Stimulated activated CD4-positive, alpha-beta T cell treated with anti-CD3 and anti-CD28 coated beads, Interleukin-12 subunit alpha, Interleukin-12 subunit beta, amount 100 ng/mL, for 48 hours (primary cell): ENCODE measurements at regions not wholly inside any gene's neighbourhood (a gene's known extent, or its start where the extent isn't known, plus 50 kb on each side); places are given as distances from the start of the nearest gene placed in this dataset.
"Not testable (repeated sequence)": the region's sequence is repeated elsewhere in the genome, so short reads cannot be mapped to it uniquely, and the experiment has no call there.

Source experiments
- DNase-seq, 3 donors: peaks; one replicate each; pipeline ENCODE4 v3.0.0-alpha.2; 2020; ENCODE audit warnings: low read depth in 2 of 3, low spot score in 1 of 3

DNA sequence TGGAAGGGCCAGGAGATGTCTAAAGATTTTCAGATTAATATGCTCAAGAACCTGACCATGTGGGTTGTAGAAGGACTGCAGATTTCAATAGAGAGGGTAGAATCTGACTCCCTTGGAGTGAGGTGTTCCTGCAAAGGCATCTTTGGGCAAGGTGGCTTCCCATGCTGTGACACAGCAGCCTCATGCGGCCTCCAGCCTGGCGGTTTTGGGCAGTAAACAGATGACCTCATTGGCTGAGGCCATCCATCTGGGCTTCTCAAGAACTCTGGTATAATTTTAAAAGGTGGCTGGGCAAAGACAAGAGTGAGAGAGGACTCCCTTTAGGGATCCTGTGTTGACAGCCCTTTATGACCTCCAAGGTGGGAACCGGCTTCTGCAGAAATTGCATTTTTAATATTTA lies 90.3 kb upstream of the ERCC6L2 start:
- no peak for DNase-seq

DNA sequence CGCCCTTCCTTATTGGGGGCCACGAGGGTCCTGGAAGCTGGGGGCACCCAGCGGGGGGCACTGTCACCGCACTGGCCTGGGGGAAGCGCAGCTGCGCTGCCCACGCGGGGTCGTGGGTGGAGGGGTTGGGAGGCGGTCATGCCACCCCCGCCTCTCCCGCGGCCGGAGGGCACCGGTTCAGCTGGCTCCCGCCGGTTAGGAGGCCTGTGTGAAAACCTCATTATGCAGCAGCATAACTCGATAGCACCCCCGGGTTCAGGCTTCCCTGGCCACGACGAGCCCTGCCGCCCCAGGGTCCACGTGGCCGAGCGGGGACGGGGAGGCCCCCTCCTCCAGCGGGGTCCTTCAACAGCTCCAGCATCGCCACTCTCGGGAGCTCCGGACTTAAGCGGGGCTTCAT lies 91.2 kb upstream of the ERCC6L2 start:
- DNase-seq, result no peak

DNA sequence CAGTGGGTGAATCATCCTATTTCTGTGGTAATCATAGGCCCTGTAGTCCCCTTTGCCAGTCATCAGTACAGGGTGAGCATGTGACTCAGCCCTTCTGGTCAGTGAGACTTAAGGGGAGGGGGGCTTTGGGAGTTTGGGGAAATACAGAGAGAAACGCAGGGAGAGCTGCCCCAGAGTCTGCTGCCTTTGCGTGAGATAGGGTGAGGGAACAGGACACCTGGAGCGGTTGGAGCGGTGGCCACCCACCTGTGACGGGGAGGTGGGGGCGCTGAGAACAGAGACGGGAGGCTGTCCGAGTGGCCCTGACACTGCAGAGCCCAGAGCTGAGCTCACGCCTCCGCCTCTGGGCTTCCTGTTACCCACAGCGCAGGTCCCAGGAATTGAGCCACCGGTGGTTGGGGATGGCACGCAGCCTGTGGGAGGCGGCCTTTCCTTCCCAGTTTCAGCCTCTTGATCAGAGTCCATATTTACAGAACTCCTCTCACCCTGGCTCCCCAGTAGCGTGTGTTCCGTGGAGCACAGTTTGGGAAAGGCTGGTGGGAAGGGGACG lies 92.0 kb upstream of the ERCC6L2 start:
- no peak for DNase-seq

DNA sequence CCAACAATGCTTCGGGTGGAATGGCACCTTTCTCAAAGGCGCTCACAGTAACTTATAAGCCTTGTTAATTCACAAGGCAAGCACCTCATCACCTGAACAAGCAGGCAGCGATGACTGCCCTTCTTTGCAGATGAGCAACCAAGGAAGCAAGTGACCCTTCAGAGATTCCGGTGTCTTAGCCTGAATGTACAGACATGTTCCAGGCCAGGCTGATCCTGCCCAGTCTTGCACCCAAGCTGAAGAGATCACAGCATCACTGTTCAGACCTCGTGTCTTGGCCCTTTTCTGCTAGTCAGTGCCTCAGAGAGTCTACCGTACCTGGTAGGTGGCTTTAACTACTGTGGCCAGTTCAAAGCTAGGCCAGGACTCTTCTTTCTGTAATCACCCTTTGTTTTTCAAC lies 94.7 kb upstream of the ERCC6L2 start:
- DNase-seq, result no peak

DNA sequence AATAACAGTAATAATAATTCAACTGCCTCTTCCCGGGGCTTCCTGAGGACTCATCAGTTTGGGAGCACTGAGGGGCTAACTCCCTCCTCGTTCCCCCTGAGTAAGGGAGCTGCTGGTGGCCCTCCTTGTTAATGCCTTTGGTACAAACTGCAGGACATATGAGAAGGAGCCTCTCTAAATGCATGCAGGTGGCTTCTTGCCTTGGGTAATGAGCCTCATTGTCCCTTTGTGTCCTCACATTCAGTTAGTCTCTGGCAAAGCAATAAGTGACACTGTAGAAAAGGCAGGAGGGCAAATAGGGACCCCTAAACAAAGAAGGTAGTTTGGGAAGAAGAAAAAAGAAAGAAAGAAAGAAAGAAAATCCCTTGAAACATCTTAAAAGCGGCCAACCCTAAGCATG lies 95.4 kb upstream of the ERCC6L2 start:
- DNase-seq, result no peak

DNA sequence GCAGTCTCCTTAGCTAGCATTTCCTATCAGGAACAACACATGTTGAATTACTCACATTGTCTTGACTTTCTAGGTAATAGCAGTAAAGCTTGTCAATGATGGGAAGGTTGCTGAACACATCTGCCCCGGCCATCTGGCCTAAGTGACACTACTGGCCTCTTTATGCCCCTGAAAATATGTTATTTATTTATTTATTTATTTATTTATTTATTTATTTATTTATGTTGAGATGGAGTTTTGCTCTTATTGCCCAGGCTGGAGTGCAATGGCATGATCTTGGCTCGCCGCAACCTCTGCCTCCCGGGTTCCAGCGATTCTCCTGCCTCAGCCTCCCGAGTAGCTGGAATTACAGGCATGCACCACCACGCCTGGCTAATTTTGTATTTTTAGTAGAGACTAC lies 95.9 kb upstream of the ERCC6L2 start:
- DNase-seq, result not testable (repeated sequence)

DNA sequence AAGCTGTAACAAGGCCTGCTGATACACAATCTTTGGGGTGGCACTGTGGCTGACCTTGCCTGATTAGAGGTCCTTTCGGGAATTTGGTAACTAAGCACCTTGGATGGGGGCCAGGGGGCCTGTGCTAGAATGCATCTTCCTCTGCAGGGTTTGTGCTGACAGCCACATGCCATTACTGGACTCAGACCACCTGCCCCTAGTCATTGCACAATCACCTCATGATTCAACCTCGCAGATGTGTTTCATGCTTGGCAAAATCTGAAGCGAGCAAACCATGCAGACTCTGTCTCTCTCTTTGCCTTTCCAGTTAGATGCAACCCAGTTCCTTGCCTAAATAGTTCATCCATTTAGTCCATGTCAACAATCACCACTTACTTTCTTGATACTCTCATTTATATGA lies 96.5 kb upstream of the ERCC6L2 start:
- no peak for DNase-seq

DNA sequence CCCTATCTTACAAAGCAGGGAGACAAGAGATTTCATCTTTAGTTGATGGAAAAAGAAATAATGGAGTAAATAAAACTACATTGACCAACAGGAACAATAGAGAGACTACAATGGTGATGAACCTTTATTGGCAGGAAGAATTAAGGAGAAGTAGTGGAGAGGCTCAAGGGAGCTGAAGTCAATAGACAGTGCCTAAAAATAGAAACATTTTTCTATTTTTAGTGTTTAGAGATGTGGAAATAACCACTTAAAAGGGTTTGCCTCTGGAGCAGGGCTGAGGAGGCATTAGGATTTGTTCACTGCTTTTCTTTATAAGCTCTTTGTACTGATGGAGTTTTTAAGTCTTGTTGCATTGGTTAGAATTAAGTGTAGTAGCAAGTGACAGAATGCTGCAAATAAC lies 98.4 kb upstream of the ERCC6L2 start:
- DNase-seq, result no peak

DNA sequence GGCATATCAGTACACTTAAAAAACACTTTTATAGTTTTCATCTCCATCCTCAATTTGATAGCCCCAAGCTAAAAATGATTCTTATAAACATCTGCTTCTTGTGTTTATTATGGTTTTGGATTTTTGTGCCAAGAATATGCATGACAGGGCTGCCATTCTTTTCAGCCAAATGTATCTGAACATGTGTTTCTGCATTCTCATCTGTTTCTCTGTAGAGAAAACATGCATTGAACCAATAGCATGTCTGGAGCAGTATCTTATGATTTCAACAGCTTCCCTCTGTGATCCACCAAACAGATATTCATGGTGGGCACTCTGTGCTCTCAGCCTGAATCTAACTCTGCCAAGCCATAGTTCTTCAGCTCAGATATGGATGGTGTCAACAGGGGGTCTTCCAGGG lies 99.3 kb upstream of the ERCC6L2 start:
- no peak for DNase-seq

DNA sequence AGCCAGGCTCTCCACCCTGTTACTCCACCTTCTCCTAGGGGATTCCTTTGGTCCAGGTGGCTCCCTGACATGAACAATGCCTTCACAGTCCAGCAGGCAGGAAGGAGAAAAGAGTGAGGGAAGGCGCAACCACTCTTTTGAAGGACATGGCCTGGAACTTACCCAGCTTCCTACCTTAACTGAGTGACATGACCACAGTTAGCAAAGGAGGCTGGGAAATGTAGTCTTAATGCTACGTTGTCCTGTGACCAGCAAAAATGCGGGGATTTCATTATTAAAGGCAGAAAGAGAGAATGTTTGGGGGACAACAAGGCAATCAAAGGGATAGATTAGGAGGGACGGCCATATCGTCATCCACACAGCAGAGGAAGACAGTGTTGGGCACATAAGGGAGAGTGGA lies 100.3 kb upstream of the ERCC6L2 start:
- DNase-seq, result no peak

DNA sequence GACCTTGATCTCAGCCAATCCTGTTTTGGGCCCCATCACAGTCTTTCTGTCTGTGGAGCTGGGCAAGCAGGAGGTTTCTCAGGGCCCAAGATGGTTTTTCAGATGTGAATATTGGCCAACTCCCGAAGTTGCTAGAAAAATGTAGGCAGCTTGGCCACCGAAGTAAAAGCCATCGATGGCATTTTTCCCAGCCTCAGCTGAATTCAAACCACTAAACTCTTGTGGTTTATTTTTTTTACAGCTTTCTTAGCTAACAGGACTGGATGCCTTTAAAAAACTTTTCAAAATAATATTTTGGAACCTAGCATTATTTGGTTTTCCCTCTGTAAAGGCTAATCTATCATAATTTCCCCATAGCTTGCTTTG lies 102.5 kb upstream of the ERCC6L2 start:
- DNase-seq, result no peak

DNA sequence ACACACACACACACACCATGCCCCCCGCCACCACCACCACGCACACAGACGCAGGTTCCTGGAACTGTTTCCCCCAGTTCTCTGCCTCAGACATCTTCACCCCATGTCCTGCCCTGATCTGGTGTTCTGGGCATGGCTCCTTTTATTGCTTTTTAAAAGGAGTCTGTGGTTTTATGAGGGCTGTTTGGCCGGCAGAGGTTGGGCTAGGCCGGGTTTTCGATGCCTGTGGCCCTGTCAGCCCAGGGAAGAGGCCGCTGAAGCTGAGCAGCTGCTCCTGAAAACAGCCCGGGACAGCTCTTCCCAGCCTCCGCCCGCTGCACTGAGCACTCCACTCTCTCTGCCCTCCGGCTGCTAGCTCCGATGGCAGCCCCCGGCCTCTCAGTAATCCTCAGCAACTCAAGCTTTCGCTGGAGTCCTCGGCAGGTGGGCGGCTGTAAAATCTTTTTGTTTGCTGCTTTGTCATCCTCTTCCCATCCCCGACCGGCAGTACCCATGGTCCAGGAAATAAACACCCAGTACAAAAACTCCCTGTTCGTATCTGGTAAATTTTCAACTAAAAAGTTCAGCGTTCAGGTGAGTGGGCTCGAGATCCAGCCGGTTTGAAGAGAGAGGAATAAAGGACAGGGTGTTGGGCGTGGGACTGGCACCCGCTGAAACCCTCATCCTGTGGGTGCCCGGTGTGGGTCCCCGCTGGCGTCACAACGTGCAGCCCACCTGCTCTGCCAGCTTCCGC lies 103.0 kb upstream of the ERCC6L2 start:
- DNase-seq, result no peak

DNA sequence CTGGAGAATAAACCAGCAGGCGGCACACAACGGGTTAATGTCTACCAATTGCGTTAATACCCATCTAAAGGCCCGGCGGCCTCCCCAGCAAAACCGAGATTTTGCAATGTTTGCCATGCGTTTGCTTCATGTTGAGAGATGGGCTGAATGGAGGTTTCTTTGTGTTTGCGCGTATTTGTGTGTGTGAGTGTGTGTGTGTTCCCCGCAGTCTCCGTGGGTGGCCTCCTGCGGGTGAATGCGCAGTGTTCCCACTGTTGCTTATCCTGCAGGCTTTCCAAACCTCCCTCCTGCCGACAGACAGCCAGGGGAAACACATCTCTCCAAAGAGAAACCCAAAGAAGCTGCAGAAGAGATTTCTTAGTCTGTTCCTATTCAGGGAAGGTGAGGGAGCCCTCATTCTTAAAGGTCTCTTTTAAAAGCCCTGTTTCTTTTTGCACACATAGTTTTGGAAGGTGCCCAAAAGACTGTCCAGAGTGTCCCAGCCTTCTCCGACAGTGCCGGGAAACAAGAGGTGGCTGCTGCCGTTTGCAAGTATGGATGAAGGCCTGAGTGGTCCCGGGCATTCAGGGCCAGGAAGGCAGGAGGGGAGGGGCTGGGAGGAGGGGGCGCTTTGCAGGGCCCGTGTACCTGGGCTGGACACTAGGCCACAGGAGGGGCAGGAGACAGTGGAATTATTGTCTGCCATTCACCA lies 103.8 kb upstream of the ERCC6L2 start:
- DNase-seq, result no peak

DNA sequence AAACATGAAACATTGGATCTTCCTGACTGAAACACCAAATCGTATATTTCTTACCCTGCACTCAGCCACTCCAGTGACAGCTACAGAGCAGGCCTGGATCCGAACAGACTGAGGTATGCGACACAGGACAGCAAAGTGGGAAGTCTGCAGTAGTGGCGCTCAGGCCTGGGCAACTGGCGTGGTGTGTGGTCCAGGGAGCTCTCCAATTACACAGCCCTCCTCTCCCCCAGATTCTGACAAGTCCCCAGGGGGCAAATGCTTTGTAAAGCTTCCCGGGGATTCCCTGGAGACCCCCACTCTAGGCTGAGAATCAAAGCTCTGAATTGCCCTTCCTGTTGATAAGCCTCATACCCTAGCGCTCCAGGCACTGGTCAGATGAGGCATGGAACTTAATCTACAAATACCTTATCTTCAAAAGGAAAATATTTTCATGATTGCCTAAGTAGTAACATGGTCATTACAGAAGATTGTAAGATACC lies 104.8 kb upstream of the ERCC6L2 start:
- DNase-seq, result no peak

DNA sequence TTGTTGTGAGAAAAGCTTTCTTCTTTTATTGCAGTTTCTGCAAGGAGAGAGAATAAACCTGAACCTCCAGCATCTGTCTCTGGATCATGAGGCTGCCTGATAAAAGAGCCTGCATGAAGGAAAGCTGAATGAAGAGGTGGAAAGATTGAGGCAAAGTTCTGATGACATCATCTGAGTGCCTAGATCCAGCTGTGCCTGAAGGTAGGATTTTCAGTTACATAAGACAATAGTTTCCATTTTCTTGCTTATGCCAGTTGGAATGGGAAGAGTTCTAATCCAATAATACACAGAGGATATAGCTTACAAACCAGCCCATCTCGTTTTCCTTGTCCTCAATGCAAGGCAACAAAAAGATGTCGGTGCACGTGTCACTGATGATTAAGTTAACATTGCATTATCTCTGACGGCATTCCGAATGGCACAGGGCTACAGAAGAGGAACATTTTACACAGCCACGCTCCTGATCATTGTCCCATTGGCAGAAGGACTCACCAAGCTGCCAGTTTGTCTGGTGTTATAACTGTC lies 105.5 kb upstream of the ERCC6L2 start:
- no peak for DNase-seq

DNA sequence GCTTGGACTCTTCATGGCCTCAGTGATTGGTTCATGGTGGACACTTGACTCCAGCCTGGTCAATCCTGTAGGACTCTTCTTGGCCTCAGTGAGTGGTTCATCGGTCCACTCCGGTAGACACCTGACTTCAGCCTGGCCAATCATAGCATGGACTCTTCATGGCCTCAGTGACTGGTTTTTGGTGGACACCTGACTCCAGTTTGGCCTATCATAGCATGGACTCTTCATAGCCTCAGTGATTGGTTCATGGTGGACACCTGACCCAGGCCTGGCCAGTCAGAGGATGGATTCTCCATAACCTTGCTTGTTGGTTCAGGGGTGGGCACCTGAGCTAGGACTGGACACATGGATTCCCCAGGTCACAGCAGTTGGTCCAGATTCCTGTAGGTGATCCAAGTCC lies 106.0 kb upstream of the ERCC6L2 start:
- no peak for DNase-seq

DNA sequence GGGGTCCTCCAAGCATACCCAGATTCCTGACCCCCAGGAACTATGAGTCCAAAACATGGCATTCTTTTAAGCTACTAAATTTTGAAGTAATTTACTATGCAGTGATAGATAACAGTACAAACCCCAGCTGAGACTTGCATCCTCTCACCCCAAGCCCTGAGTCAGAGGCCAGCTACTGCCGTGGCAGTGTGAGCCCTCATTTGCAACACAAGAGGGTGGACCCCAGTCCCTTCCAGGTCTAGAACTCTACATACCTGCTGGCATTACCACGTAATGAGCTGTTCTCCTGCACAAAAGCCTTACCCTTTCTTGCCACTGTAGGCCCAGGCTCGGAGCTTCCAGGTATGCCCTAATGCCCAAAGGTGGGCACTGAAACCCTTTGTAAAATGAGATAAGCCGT lies 108.6 kb upstream of the ERCC6L2 start:
- DNase-seq, result no peak

DNA sequence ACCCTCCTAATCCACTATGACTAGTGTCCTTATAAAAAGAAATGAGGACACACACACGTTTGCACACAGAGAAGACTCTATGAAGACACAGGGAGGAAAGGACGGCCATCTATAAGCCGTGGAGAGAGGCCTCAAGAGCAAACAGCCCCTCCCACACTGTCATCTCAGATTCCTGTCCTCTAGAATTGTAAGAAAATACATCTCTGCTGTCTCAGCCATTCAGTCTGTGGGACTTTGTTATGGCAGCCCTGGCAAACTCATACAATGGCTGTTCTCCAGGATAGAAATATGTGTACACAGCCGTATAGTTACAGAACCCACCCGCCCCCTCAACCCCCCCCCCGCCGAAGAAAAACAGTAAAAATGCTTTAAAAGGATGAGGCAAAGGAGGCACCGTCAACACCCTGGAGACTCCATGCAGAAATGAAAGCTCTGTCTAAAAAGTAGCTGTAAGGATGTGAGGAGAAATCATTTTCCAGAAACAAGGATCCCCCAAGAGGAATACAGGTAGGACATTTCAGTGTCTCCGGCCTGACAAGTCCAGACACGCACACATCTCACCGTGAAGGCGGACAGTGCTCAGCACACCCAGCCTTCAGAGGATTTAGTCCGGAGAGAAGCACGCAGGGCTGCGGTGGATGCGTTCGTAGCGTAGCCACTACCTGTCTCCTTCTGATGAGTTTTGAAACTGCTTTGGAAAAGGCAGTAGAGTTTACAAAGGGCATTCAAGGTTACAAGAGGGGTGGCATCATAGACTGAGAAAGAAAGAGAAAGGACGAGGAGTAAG lies 110.8 kb upstream of the ERCC6L2 start:
- no peak for DNase-seq

DNA sequence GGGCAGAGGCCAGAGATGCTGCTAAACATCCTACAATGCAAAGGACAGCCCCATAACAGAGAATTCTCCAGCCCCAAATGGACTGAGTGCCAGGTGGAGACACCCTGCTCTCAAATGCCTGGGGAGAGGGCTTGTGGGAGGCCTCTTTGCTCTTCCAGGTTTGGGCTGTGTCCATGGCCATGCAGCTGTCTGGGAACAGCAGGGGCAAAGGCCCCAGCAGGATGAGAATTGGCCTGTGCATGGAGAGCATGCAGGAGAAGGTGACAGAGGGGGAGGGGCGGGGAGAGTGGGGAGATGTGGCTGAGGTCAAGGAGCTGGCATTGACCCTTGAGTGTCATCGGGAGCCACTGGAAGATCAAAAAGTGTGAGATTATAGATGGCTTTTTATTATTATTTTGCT lies 111.5 kb upstream of the ERCC6L2 start:
- DNase-seq, result no peak

DNA sequence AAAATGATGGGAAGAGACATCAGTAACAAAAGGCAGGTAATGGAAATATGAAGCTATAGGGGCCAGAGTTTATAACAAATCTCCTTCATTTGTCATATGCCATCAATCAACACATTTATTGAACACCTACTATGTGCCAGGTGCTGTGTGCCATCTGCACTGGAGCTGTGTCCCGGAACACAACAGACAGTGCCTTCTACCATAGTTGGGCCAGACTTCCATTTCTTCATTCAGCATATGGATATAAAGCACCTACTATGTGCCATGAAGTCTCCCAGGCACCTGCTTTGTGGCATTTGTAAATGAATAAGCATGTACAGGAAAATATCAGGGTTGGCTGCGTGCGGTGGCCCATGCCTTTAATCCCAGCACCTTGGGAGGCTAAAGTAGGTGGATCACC lies 112.5 kb upstream of the ERCC6L2 start:
- DNase-seq, result no peak

DNA sequence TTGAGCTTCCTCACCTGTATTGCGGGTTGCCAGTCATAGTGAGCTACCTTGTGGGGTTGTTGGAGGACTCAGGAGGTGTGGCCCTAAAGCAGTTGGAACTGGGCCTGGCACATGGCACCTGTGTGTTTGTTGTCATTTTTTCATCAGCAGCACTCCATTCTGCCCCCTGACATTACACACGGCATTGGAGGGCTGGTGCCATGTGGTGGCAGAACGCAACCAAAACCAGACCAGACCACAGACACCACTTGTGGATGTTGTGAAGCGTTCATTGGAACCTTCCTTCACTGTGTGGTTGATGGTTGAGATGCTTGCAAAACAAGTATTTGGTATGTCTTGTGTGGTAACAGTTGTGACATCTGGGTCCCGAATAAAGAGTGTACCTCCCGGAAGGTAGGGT lies 113.2 kb upstream of the ERCC6L2 start:
- DNase-seq, result no peak

DNA sequence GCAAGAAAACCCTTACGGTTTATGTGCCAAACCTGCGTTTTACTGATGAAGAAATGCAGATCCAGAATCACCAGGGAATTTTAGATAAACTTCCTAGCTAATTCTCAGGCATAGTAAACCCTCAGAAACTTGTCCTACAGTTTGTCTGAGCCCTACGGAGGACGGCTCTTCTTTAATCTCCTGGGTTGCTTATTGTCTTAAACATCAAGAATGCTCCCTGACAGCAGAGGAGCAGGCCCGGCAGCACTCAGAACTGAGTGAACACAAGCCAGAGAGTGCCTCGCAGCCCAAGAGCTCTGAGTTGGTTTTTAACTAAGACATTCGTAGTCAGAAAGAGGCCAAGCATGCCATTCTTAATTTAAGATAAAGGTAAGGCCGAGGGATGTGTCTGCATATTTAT lies 114.7 kb upstream of the ERCC6L2 start:
- no peak for DNase-seq
